OCI-LY3 (cell line): ENCODE measurements at regions not wholly inside any gene's neighbourhood (a gene's known extent, or its start where the extent isn't known, plus 50 kb on each side); places are given as distances from the start of the nearest gene placed in this dataset.

Experiments used
- H2AFZ ChIP-seq: fragments of 200-600, 300-600 bp; shearing (Covaris generic); 2 replicates; pipeline ENCODE4 v1.6.0; 2014; ENCODE audit warnings: antibody characterized with exemption, low read depth, low read length
- H3K27ac ChIP-seq: fragments of 200-600, 300-600 bp; sonication (generic); 2 replicates; pipeline ENCODE4 v1.5.1; 2014; ENCODE audit warnings: mild to moderate bottlenecking, low read length, moderate library complexity, mixed read lengths
- H3K27me3 ChIP-seq: fragments of 200-600, 300-600 bp; sonication (generic); 2 replicates; pipeline ENCODE4 v1.6.1; 2014; ENCODE audit warnings: low read depth, low read length, mixed read lengths
- H3K36me3 ChIP-seq: fragments of 200-600, 300-600 bp; sonication (generic); replicated peaks from 2 replicates; pipeline ENCODE3; 2014; ENCODE audit warnings: low read depth, low read length, mixed read lengths
- H3K4me1 ChIP-seq: fragments of 300-600, 200-600 bp; sonication (generic); 2 replicates; pipeline ENCODE4 v1.6.1; 2014; ENCODE audit warnings: low read length, mixed read lengths
- H3K4me2 ChIP-seq: fragments of 200-600, 300-600 bp; sonication (generic); 2 replicates; pipeline ENCODE4 v1.6.1; 2014; ENCODE audit warnings: low read length, mixed read lengths
- H3K4me3 ChIP-seq: fragments of 300-600, 200-600 bp; sonication (generic); 2 replicates; pipeline ENCODE4 v1.5.1; 2014; ENCODE audit warnings: antibody characterized with exemption, mild to moderate bottlenecking, low read length, moderate library complexity
- H3K79me2 ChIP-seq: fragments of 300-600, 200-600 bp; shearing (Covaris generic); 2 replicates; pipeline ENCODE4 v1.6.1; 2014; ENCODE audit warnings: mild to moderate bottlenecking, low read length, mixed read lengths
- H3K9ac ChIP-seq: fragments of 300-600, 200-600 bp; shearing (Covaris generic); 2 replicates; pipeline ENCODE4 v1.6.0; 2014; ENCODE audit warnings: mild to moderate bottlenecking, low read length, moderate library complexity
- H3K9me3 ChIP-seq: fragments of 200-600, 300-600 bp; shearing (Covaris generic); 2 replicates; pipeline ENCODE4 v1.6.1; 2014; ENCODE audit warnings: low read length, mixed read lengths; ENCODE audit not compliant: insufficient read depth
- H4K20me1 ChIP-seq: fragments of 200-600, 300-600 bp; sonication (generic); 2 replicates; pipeline ENCODE4 v1.6.1; 2016; ENCODE audit warnings: low read length, mixed read lengths; ENCODE audit not compliant: insufficient read depth
- EZH2phosphoT487 ChIP-seq: fragments of 200-600 bp; shearing (Covaris generic); IDR thresholded peaks from 2 replicates; pipeline ENCODE4 v1.6.1; 2018; ENCODE audit warnings: antibody characterized with exemption, mixed run types, low read depth
- TF ChIP-seq, protein P1 (sequence below): fragments of 200-600, 300-600 bp; sonication (generic); IDR thresholded peaks from 2 replicates; pipeline ENCODE4 v1.5.1; 2014; ENCODE audit warnings: antibody characterized with exemption, low read length, low read depth

DNA sequence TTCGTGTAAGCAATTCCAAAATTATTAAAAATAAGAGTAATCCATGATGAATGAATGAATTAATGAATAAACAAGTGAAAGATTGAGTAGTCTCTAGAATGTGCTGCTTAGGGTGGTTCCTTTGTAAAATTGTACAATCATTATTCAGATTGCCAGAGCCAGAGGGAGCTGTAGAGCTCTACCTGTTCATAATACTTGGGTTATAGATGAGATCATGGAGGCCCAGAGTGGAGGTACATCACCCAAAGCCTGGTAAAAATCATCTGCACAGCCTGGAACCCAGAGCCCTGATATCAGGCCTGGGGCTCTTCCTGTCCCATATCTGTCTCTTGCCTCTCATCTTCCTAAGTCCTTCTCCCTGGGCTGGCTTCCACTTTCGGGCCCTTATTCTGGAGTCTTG lies 297.2 kb downstream of the RPLP1 start:
- no peak overlapping the region for H3K9ac ChIP-seq
- peaks cover 11% of the 10 kb centered on the region for H3K4me1 ChIP-seq
- no peak overlapping the region for H3K4me2 ChIP-seq
- H3K9me3 ChIP-seq = peaks cover 8% of the 10 kb centered on the region
- no peak overlapping the region for H3K27ac ChIP-seq
- no peaks in the 10 kb centered on the region for H3K79me2 ChIP-seq
- H2AFZ ChIP-seq = no peak overlapping the region
- H4K20me1 ChIP-seq = no peaks in the 10 kb centered on the region
- peaks cover 13% of the 10 kb centered on the region for H3K36me3 ChIP-seq
- peaks cover 92% of the 10 kb centered on the region for H3K27me3 ChIP-seq
- TF ChIP-seq, protein P1, sequence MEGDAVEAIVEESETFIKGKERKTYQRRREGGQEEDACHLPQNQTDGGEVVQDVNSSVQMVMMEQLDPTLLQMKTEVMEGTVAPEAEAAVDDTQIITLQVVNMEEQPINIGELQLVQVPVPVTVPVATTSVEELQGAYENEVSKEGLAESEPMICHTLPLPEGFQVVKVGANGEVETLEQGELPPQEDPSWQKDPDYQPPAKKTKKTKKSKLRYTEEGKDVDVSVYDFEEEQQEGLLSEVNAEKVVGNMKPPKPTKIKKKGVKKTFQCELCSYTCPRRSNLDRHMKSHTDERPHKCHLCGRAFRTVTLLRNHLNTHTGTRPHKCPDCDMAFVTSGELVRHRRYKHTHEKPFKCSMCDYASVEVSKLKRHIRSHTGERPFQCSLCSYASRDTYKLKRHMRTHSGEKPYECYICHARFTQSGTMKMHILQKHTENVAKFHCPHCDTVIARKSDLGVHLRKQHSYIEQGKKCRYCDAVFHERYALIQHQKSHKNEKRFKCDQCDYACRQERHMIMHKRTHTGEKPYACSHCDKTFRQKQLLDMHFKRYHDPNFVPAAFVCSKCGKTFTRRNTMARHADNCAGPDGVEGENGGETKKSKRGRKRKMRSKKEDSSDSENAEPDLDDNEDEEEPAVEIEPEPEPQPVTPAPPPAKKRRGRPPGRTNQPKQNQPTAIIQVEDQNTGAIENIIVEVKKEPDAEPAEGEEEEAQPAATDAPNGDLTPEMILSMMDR = peak; percentile 62
- TF ChIP-seq EZH2phosphoT487 = no peak
- H3K4me3 ChIP-seq = no peak overlapping the region

DNA sequence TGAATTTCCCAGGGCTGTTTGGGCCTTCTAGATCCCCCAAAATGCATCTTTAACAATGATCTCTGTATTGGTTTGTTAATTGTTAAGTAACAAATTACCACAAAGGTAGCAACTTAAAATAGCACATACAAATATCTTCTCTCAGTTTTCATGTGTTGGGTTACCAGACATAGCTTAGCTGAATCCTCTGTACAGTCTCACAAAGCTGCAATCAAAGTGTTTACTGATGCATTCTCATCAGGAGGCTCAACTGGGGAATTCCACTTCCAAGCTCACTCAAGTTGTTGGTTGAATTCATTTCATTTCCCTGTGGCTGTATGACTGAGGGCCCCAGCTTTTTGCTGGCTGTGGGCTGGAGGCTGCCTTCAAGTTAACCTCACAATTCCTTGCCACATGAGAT lies 297.6 kb downstream of the RPLP1 start:
- H3K27me3 ChIP-seq = peaks cover 93% of the 10 kb centered on the region
- no peak overlapping the region for H3K9ac ChIP-seq
- no peak overlapping the region for H3K27ac ChIP-seq
- no peak overlapping the region for H2AFZ ChIP-seq
- H3K4me2 ChIP-seq = no peak overlapping the region
- peaks cover 13% of the 10 kb centered on the region for H3K36me3 ChIP-seq
- H4K20me1 ChIP-seq = no peaks in the 10 kb centered on the region
- TF ChIP-seq EZH2phosphoT487 = no peak
- TF ChIP-seq, protein P1 = no peak
- no peaks in the 10 kb centered on the region for H3K79me2 ChIP-seq
- peaks cover 15% of the 10 kb centered on the region for H3K4me1 ChIP-seq
- H3K4me3 ChIP-seq = no peak overlapping the region
- peaks cover 8% of the 10 kb centered on the region for H3K9me3 ChIP-seq

DNA sequence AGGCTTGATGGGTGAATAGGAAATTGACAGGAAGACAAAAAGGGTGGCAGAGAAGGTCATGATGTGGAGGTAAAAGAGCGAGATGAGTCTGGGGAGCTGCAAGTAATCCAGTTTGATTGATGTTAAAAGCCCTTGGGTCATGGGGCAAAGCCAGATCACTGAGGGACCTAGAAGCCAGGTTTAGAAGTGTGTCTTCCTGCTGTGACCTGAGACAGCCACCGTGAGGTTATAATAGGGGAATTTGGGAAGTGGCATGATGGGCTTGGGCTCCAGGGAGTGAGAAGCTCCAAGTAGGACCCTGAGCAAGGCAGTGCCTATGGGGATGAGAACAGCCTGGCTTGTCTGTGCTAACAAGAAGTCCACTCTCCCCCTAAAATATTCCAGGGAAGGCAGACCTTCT lies 298.5 kb downstream of the RPLP1 start:
- Histone ChIP-seq H3K9ac (no peak overlapping the region), H3K9me3 (peaks cover 8% of the 10 kb centered on the region), H4K20me1 (no peaks in the 10 kb centered on the region; the same call in 1 of the 2 replicates), H2AFZ (no peak overlapping the region), H3K79me2 (no peaks in the 10 kb centered on the region), H3K4me2 (no peak overlapping the region), H3K27me3 (peaks cover 85% of the 10 kb centered on the region), H3K4me1 (peaks cover 24% of the 10 kb centered on the region), H3K36me3 (peaks cover 13% of the 10 kb centered on the region), H3K27ac (no peak overlapping the region), H3K4me3 (no peak overlapping the region)
- TF ChIP-seq, protein P1 = no peak
- TF ChIP-seq EZH2phosphoT487 = no peak

DNA sequence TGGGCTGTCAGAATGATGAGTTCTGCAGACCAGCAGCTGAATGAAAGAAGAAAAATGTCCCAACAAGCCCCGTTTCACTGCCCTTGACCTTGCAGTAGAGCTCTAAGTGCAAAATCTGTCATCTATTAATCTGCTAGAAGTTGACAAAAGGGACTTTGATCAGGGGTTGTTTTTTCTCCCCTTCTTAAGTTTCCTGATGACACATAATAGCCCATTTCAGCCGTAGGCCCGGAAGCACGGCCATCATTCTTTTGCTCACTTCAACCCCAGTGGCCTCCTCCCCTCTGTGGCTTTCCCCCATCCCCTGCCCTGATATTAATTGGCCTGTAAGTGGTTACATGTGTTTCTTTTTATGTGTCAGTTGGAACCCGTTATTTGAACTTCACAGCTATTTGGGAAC lies 298.9 kb downstream of the RPLP1 start:
- TF ChIP-seq EZH2phosphoT487 = no peak
- TF ChIP-seq, protein P1 = no peak

More for the DNA sequence above, 298.9 kb downstream of the RPLP1 start:
- H3K9ac ChIP-seq = no peak overlapping the region
- H3K9me3 ChIP-seq = peaks cover 8% of the 10 kb centered on the region
- H3K4me1 ChIP-seq = peaks cover 28% of the 10 kb centered on the region
- no peak overlapping the region for H2AFZ ChIP-seq
- no peak overlapping the region for H3K4me2 ChIP-seq
- no peak overlapping the region for H3K4me3 ChIP-seq
- no peak overlapping the region for H3K27ac ChIP-seq
- H3K36me3 ChIP-seq = peaks cover 13% of the 10 kb centered on the region
- no peaks in the 10 kb centered on the region for H3K79me2 ChIP-seq
- peaks cover 84% of the 10 kb centered on the region for H3K27me3 ChIP-seq
- no peaks in the 10 kb centered on the region; the same call in 1 of the 2 replicates for H4K20me1 ChIP-seq
